ENCODE measurements at regions not wholly inside any gene's neighbourhood (a gene's known extent, or its start where the extent isn't known, plus 50 kb on each side); places are given as distances from the start of the nearest gene placed in this dataset.

DNA sequence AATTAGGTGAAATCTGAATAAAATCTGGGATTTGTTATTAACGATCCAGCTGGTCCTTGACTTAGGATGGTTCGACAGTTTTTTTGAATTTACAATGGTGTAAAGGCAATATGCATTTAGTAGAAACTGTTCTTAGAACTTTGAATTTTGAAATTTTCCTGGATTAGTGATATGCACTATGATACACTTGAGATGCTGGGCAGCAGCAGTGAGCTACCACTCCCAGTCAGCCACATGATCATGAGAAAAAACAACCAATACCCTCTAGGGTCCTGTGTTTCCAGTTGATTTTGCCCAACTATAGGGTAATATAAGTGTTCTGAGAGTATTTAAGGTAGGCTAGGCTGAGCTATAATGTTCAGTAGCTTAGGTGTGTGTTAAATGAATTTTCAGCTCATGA, 303.7 kb downstream of the GPAT3 start:
- Histone ChIP-seq H3K4me3 (ENCODE audit: low read length) (no peak overlapping the region), H3K9me3 (ENCODE audit: insufficient read depth, low read length) (no peaks in the 10 kb centered on the region), H3K79me2 (ENCODE audit: low read length) (no peaks in the 10 kb centered on the region), H2AFZ (ENCODE audit: low read depth, low read length) (no peak overlapping the region), H3K36me3 (replicated peaks; ENCODE audit: low read depth, low read length) (no peaks in the 10 kb centered on the region), H3K4me2 (ENCODE audit: low read length) (no peak overlapping the region), H3K4me1 (ENCODE audit: low read length) (no peaks in the 10 kb centered on the region), H3K9ac (ENCODE audit: low read length) (no peak overlapping the region), H4K20me1 (ENCODE audit: insufficient read depth, low read length) (no peaks in the 10 kb centered on the region), H3K27ac (ENCODE audit: low read length) (no peak overlapping the region), H3K27me3 (ENCODE audit: low read depth, low read length) (0 out of 2 replicates have a peak, but pooled peaks cover 4% of the 10 kb centered on the region)
- TF ChIP-seq, protein P1, sequence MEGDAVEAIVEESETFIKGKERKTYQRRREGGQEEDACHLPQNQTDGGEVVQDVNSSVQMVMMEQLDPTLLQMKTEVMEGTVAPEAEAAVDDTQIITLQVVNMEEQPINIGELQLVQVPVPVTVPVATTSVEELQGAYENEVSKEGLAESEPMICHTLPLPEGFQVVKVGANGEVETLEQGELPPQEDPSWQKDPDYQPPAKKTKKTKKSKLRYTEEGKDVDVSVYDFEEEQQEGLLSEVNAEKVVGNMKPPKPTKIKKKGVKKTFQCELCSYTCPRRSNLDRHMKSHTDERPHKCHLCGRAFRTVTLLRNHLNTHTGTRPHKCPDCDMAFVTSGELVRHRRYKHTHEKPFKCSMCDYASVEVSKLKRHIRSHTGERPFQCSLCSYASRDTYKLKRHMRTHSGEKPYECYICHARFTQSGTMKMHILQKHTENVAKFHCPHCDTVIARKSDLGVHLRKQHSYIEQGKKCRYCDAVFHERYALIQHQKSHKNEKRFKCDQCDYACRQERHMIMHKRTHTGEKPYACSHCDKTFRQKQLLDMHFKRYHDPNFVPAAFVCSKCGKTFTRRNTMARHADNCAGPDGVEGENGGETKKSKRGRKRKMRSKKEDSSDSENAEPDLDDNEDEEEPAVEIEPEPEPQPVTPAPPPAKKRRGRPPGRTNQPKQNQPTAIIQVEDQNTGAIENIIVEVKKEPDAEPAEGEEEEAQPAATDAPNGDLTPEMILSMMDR (IDR thresholded peaks at IDR 0.05; ENCODE audit: low read depth, low read length), result no peak
- no peak for TF ChIP-seq EZH2phosphoT487 (IDR thresholded peaks at IDR 0.05; ENCODE audit: low read depth)

DNA sequence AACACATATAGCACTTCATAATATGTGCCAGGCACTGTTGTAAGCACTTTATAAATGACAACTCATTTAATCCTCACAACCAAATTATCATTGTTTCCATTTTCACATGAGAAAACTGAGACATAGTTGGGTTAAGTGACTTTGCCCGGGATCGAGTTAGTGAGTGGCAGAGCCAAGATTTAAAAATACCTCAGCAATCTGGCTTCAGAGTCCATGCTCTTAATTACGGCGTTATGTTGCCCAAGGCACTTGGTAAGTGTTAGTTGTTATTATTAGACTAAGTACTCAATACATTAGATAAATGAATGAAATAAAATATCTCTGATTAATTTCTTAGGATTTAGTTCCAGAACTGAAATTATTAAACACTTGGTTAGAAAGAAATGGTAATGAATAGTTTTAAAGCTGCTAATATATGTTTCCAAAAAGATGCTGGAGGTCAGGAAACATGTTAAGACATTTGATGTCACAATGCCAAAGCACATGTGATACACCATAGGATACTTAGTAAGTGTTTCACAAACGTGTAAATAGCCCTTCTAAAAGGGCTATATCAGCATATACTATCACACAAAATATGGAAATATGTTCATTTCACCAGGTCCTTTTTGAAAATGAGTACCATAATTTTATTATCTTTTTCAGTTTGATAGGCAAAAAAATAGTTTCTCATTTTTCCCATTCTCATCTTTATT, 301.9 kb downstream of the GPAT3 start:
- Histone ChIP-seq H3K27ac (ENCODE audit: low read length) (no peak overlapping the region), H3K79me2 (ENCODE audit: low read length) (no peaks in the 10 kb centered on the region), H3K9ac (ENCODE audit: low read length) (no peak overlapping the region), H3K4me2 (ENCODE audit: low read length) (no peak overlapping the region), H4K20me1 (ENCODE audit: insufficient read depth, low read length) (no peaks in the 10 kb centered on the region), H3K9me3 (ENCODE audit: insufficient read depth, low read length) (no peaks in the 10 kb centered on the region), H3K4me3 (ENCODE audit: low read length) (no peak overlapping the region), H3K4me1 (ENCODE audit: low read length) (no peaks in the 10 kb centered on the region), H3K36me3 (replicated peaks; ENCODE audit: low read depth, low read length) (no peaks in the 10 kb centered on the region), H2AFZ (ENCODE audit: low read depth, low read length) (no peak overlapping the region), H3K27me3 (ENCODE audit: low read depth, low read length) (0 out of 2 replicates have a peak, but pooled peaks cover 4% of the 10 kb centered on the region)
- TF ChIP-seq, protein P1 (IDR thresholded peaks at IDR 0.05; ENCODE audit: low read depth, low read length), result no peak
- TF ChIP-seq EZH2phosphoT487 (IDR thresholded peaks at IDR 0.05; ENCODE audit: low read depth), result no peak

DNA sequence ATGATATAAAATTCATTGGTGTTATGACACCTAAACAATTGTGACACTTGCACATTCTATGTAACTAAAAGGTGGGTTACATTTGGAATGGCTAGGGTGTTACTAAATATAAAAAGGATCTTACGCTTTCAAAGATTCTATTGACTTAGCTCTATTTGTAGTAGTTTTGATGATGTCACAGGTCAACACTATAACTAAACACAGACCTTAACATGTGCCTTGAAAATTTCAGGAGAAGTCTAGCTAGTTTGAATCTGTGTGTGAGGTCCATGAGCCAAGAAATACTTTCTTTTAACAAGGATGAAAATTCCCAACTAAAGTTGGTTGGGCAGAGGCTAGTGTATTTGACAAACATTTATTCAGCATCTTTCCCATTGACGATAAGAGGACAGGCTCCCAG, 298.0 kb downstream of the GPAT3 start:
- no peaks in the 10 kb centered on the region for H3K4me1 ChIP-seq (ENCODE audit: low read length)
- no peak overlapping the region for H3K27ac ChIP-seq (ENCODE audit: low read length)
- no peaks in the 10 kb centered on the region for H3K79me2 ChIP-seq (ENCODE audit: low read length)
- H3K9me3 ChIP-seq (ENCODE audit: insufficient read depth, low read length), result no peaks in the 10 kb centered on the region
- H3K9ac ChIP-seq (ENCODE audit: low read length), result no peak overlapping the region
- no peak overlapping the region for H3K4me2 ChIP-seq (ENCODE audit: low read length)
- no peak overlapping the region for H2AFZ ChIP-seq (ENCODE audit: low read depth, low read length)
- TF ChIP-seq, protein P1 (IDR thresholded peaks at IDR 0.05; ENCODE audit: low read depth, low read length), result no peak
- TF ChIP-seq EZH2phosphoT487 (IDR thresholded peaks at IDR 0.05; ENCODE audit: low read depth), result no peak
- H4K20me1 ChIP-seq (ENCODE audit: insufficient read depth, low read length), result no peaks in the 10 kb centered on the region
- H3K36me3 ChIP-seq (replicated peaks; ENCODE audit: low read depth, low read length), result no peaks in the 10 kb centered on the region
- H3K27me3 ChIP-seq (ENCODE audit: low read depth, low read length), result no peaks in the 10 kb centered on the region
- no peak overlapping the region for H3K4me3 ChIP-seq (ENCODE audit: low read length)

DNA sequence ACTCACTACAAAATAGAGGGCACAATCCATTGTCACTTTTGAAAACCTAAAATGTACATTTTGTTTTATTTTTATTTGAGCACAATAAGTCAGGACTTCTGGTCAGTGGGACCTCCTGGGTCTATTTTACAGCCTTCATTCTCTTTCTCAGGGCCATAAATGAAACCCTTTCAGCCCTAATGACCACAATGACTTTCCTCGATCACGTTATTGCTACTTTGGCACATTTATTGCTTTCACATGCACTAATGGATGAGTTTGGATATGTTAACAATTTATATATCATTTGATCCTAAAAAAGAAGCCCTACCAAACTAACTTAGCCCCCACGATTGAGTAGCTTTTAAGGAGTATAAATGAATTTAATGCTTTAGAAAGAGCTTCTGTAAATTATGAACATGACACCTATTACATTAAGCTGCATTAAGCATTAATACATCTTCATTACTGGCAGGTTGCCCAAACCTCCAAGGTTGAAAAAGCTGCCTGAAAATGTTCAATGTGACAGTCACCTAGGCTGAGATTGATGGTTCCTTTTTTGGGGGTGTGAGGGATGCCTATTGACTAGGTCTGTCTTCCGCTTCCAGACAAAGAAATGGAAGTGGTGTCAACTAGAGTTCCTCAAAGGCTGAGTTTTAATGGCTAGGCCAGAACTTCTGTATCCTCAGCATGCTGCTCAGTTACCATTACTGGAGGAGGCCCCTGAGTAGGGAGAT, 296.4 kb downstream of the GPAT3 start:
- Histone ChIP-seq H3K27me3 (ENCODE audit: low read depth, low read length) (no peaks in the 10 kb centered on the region), H3K4me1 (ENCODE audit: low read length) (no peaks in the 10 kb centered on the region), H3K27ac (ENCODE audit: low read length) (no peak overlapping the region), H3K4me2 (ENCODE audit: low read length) (no peak overlapping the region), H3K36me3 (replicated peaks; ENCODE audit: low read depth, low read length) (no peaks in the 10 kb centered on the region), H3K4me3 (ENCODE audit: low read length) (no peak overlapping the region), H3K9me3 (ENCODE audit: insufficient read depth, low read length) (no peaks in the 10 kb centered on the region), H3K9ac (ENCODE audit: low read length) (no peak overlapping the region), H2AFZ (ENCODE audit: low read depth, low read length) (no peak overlapping the region), H3K79me2 (ENCODE audit: low read length) (no peaks in the 10 kb centered on the region), H4K20me1 (ENCODE audit: insufficient read depth, low read length) (no peaks in the 10 kb centered on the region)
- no peak for TF ChIP-seq EZH2phosphoT487 (IDR thresholded peaks at IDR 0.05; ENCODE audit: low read depth)
- TF ChIP-seq, protein P1 (IDR thresholded peaks at IDR 0.05; ENCODE audit: low read depth, low read length), result no peak

Data from OCI-LY3 (cell line).